GM19240 (cell line): ENCODE measurements at regions not wholly inside any gene's neighbourhood (a gene's known extent, or its start where the extent isn't known, plus 50 kb on each side); places are given as distances from the start of the nearest gene placed in this dataset.

Source experiments
- DNase-seq: peaks from one replicate; pipeline ENCODE4 v3.0.0; 2011; ENCODE audit warnings: low spot score; ENCODE audit not compliant: insufficient read length

DNA sequence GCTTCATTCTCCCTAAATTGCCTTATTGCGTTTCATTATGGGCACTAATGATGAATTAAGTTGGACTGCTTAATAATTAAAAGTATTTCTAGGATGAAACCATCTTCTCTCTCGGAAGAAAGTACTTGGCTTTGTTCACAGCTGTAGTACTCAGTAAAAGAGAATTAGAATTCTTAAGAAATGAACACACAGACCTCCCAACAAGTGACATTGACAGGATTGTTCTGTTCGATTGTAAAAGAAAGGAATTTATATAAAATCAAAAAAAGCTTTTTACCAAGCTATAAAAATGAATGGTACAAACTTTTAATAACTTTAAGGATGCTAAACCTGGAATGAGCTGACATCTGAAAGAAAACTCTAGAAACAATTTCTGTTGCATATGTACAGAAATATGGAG lies 416.4 kb upstream of the THRB start:
- DNase-seq, result no peak

GRCh38 chr3:24915639-24916038 lies 421.0 kb upstream of the THRB start:
- no peak for DNase-seq

DNA sequence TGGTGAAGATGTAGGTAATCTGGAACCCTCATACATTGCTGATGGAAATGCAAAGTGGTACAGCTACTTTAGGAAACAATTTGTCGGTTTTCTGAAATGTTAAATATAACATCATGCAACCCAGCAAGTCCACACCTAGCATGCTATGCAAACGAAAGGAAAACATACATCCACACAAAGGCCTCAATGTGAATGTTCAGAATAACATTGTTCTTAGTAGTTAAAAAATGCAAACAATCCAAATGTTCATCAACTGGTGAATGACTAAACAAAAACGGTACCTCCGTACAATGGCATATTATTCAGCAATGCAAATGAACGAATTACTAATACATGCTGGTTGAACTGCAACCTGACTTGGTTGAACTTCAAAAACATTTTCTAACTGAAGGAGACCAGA lies 423.3 kb upstream of the THRB start:
- DNase-seq, result no peak

- no peak for DNase-seq
Observed at GRCh38 chr3:24923570-24923969, 428.9 kb upstream of the THRB start.

DNA sequence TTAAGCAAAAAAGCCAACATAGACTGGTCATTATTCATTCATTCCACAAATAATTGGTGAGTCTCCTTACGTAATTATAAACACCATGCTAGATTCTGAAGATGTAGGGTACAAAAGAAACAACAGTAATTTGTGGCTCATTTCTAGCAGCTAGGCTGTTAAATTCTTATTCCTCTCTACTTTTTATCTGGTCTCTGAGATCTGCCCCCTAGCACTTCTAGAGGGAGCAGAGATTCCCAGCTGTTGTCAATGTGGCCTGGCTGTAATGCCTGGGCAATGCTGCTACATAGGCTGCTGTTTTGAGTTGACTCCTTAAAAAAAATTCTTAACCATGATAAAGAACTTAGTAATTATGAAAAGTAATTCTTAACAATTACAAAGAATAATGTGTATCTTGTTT lies 434.9 kb upstream of the THRB start:
- no peak for DNase-seq

DNA sequence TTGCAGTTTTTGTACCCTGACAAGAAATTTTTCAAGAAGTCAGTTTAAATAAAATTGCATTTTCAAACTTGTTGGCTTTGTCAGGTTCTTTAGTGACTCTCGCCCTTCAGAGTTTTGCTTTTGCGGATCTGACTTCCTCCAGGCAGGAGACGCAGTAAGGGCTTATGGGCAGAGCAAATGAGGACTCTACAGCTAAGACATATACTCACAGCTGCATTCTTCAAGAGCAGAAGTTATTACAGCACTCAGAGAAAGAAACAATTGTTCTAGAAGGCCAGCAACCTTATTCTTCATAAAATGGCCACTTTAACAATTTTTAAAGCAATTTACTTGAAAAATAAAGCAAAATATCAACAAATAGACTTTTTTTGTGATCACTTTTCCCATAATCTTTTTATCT lies 438.8 kb upstream of the THRB start:
- DNase-seq, result no peak

DNA sequence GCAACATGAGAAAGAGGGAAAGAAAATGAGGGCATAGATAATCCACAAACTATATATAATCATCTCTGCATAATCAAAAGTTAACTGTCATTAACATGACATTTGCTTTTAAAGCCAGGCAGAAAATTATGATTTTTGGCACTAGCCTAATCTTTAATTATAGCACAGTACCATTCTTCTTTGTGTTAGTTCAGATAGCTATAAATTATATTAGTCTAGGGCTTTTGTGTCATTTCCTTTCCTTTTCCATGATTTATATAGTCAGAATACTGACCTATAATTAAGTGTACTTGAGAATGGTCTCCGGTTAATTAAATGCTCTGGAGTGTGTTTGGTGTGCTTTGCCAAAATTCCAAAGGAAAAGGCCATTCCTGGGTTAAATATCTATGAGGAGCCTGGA lies 441.9 kb upstream of the THRB start:
- DNase-seq, result no peak

DNA sequence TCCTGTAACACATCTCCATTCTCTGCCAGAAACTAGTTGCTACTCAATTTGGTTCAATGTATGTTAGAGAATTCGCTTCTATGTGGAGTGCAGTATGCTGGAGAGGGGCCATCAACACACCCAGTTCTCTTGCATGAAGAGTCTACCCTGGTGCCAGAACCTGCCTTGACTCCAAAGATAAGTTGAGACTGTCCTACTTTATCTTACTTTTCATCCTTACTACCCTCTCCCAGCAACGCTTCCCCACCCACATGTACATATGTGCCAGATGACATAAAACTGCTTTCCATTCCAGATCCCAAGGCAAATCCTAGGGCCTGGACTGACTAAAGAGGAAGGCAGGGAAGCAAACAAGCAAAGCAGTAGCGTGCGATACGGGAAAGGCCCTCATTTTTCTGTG lies 442.6 kb upstream of the THRB start:
- no peak for DNase-seq

GRCh38 chr3:24937780-24938179 lies 443.1 kb upstream of the THRB start:
- no peak for DNase-seq

- no peak for DNase-seq
Observed at GRCh38 chr3:24943961-24944360, 449.3 kb upstream of the THRB start.

GRCh38 chr3:24944805-24945520 lies 450.3 kb upstream of the THRB start:
- no peak for DNase-seq

DNA sequence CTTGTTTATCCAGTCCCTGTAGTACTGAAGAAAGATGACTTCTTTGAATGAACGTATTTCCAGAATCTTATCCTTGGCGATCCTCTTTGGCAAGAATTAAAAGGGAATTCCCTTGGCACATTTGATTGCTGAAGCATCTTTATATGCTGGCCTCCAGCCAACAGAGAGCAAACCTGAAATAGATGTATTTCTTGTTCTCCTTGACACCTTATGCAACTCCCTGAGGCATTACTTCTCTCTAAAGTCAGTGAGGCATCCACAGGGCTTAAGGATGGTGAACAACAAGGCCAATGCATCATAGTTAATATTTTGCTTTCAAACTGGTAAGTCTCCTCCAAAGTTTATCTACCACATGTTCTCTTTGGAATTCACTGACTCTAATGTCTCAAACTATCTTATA lies 450.9 kb upstream of the THRB start:
- DNase-seq, result no peak

- DNase-seq, result no peak
Observed at GRCh38 chr3:24947103-24947502, 452.5 kb upstream of the THRB start.

- DNase-seq, result no peak
Observed at GRCh38 chr3:24951180-24951579, 456.5 kb upstream of the THRB start.

- DNase-seq, result no peak
Observed at GRCh38 chr3:24952388-24952787, 457.7 kb upstream of the THRB start.

DNA sequence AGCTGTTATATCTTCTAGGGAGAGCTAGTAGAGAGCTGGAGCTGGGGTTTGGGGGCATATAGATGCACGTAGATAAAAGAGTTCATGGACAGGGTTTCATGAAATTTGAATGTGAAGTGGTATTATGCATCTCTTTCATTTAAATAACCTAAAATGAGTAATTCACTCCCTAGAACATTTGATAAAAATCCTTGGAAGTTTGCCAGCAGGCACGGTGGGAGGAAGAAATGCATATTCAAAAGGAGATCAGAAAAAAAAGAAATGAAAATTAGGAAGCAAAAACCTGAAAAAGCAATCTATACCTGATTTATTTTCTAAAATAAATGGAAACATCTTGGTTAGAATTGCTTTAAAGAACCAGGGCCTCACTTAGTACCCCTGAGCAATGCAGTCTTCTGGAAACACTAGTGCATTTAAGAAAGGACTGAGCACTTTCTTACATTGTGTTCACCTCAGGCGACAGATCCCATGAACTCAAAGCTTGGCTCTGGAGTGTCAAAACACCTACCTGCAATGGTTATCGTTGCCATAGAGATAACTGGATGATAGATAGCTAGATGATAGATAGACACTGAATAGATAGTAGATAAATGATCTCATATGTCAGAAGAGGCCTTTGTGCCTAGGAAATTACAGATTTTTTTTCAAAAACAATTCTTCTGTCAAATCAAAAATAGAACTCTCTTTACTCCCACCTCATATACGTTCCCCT lies 458.6 kb upstream of the THRB start:
- no peak for DNase-seq

- no peak for DNase-seq
Observed at GRCh38 chr3:24956613-24957012, 462.0 kb upstream of the THRB start.

DNA sequence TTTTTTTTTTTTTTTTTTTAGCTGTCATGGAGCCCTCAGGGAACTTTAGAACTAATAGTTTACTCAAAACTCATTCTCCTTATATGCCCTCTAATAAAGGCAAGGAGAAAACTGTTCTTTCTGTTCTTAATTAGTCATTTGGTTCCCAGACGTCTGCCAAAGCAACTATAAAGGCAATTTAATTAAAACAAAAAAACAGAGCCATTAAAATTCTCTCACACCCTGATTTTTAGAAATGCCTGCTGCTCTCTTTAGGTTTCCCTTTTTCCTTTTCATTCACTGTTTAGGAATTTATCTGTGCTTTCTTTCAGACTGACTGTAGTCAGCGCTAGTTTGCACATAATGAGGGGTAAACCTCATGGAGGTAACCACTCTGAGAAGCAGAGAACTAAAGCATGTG lies 463.6 kb upstream of the THRB start:
- DNase-seq, result no peak

- no peak for DNase-seq
Observed at GRCh38 chr3:24958910-24959447, 464.3 kb upstream of the THRB start.

DNA sequence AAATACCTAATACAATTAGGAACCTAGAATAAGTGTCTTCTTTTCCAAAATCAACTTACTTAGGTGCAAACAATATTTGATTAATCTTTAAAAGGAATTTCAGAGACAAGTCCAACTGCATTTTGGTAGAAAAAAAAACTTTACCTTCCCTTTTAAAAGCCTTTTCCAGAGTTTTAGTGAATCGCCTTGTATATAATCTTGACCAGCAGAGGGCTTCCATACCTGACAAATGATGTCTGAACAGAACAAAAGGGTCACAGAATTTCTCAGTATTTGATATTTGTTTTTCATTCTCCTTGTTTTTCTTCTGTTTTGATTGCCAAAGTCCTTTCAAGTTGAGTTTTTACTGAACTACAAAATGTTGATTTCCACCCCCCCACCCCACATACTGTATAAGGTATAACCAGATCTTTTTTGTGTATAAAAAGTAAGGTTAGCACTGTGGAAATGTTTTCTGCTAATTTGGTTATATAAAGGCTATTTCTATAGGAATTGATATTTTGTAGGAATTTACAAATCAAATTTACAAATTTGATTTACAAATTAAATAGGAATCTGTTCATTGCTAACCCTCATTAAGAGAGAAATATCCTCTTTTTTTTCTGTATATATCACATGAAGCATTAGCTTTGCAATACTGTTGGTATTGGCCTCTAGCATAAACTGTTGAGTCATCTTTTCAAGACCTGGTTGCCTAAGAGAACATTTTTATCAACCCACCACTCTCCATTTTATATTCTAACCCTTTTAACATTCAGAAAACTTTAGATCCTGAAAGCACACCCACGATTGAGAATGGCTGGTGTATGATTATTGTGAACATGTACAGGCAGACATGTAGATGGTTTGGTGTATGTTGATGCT lies 464.1 kb upstream of the RARB start:
- no peak for DNase-seq

DNA sequence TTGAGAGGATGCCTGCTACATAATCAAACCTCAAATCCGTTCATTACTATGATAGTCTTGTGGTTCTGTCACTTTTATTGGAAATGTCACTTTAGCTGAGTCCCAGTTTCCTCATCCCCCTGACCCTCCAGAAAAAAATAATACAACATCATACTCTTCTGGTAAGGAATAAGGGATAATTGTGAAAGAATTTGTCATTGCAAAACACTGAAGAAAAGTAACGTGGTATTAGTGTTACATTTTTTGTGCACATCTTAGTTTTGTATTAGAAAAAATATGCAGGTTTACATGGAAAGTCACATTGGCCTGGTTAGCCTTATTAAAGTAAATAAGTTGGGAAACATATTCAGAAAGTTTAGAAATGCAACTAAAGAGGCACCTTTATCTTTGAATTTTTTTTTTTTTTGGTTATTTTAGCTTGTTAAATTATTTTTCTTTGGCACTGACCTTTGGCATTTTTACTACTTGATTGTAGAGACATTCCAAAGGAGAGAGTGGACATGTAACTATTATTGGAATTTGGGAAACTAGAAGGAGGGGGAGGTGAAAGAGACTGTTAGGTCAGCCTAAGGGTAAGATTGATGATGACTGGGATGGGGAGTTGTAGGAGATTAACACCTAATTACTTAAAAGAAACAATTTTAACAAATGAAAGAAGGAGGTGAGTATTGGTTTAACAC lies 462.2 kb upstream of the RARB start:
- DNase-seq, result no peak
